ENCODE measurements at regions not wholly inside any gene's neighbourhood (a gene's known extent, or its start where the extent isn't known, plus 50 kb on each side); places are given as distances from the start of the nearest gene placed in this dataset.
A peak's percentile ranks its signal among the peaks of the same experiment; 100 is the strongest.

GRCh38 chr15:53295574-53295973 lies 463.9 kb downstream of the WDR72 start:
- no peak overlapping the region for H3K9ac ChIP-seq (ENCODE audit: low read length)
- no peak overlapping the region for H3K27ac ChIP-seq (ENCODE audit: low read depth, low read length)
- no peak overlapping the region for H2BK120ac ChIP-seq (ENCODE audit: low read depth, low read length)
- no peak overlapping the region for H2BK5ac ChIP-seq (ENCODE audit: low read length)
- no CpG with 5 or more reads among the region's 5 CpGs for WGBS (ENCODE audit: extremely low coverage, insufficient coverage, low lambda C conversion rate)
- no peak overlapping the region for H4K5ac ChIP-seq (ENCODE audit: low read length)
- no peak overlapping the region for H3K56ac ChIP-seq (ENCODE audit: low read length)
- no peaks in the 10 kb centered on the region for H3K27me3 ChIP-seq (ENCODE audit: insufficient read depth, low read length, poor library complexity)
- no peaks in the 10 kb centered on the region for H3K36me3 ChIP-seq (ENCODE audit: control insufficient read depth, insufficient read depth, low read length)
- no peak overlapping the region for H4K8ac ChIP-seq (ENCODE audit: low read depth, low read length)
- no peak overlapping the region for H3K4me2 ChIP-seq (ENCODE audit: low read length)
- no peak overlapping the region for H2AK5ac ChIP-seq (ENCODE audit: low read length)
- H3K79me2 ChIP-seq (ENCODE audit: control insufficient read depth, insufficient read depth, low read length), result no peaks in the 10 kb centered on the region
- no peak overlapping the region for H3K23ac ChIP-seq (ENCODE audit: low read length)
- no peak overlapping the region for H3K18ac ChIP-seq (ENCODE audit: low read length)
- no peak for DNase-seq
- H3K4ac ChIP-seq (ENCODE audit: low read depth, low read length), result no peak overlapping the region
- no peaks in the 10 kb centered on the region for H3K79me1 ChIP-seq (ENCODE audit: low read length)
- H3K4me1 ChIP-seq (ENCODE audit: control insufficient read depth, low read depth, low read length), result no peaks in the 10 kb centered on the region
- H3K4me3 ChIP-seq (ENCODE audit: low read length), result no peak overlapping the region
- no peak overlapping the region for H2BK15ac ChIP-seq (replicated peaks; ENCODE audit: low read depth)

- H3K36me3 ChIP-seq (ENCODE audit: control insufficient read depth, insufficient read depth, low read length), result no peaks in the 10 kb centered on the region
- no peak overlapping the region for H3K18ac ChIP-seq (ENCODE audit: low read length)
- H3K4me1 ChIP-seq (ENCODE audit: control insufficient read depth, low read depth, low read length), result no peaks in the 10 kb centered on the region
- DNase-seq, result no peak
- no peak overlapping the region for H2BK15ac ChIP-seq (replicated peaks; ENCODE audit: low read depth)
- H4K8ac ChIP-seq (ENCODE audit: low read depth, low read length), result no peak overlapping the region
- no peak overlapping the region for H3K4ac ChIP-seq (ENCODE audit: low read depth, low read length)
- H2BK5ac ChIP-seq (ENCODE audit: low read length), result no peak overlapping the region
- no CpG with 5 or more reads among the region's 2 CpGs for WGBS (ENCODE audit: extremely low coverage, insufficient coverage, low lambda C conversion rate)
- no peak overlapping the region for H3K23ac ChIP-seq (ENCODE audit: low read length)
- no peak overlapping the region for H3K9ac ChIP-seq (ENCODE audit: low read length)
- no peak overlapping the region for H3K4me2 ChIP-seq (ENCODE audit: low read length)
- no peak overlapping the region for H3K56ac ChIP-seq (ENCODE audit: low read length)
- H3K4me3 ChIP-seq (ENCODE audit: low read length), result no peak overlapping the region
- H2BK120ac ChIP-seq (ENCODE audit: low read depth, low read length), result no peak overlapping the region
- no peak overlapping the region for H3K27ac ChIP-seq (ENCODE audit: low read depth, low read length)
- H3K79me1 ChIP-seq (ENCODE audit: low read length), result no peaks in the 10 kb centered on the region
- H3K79me2 ChIP-seq (ENCODE audit: control insufficient read depth, insufficient read depth, low read length), result no peaks in the 10 kb centered on the region
- no peaks in the 10 kb centered on the region for H3K27me3 ChIP-seq (ENCODE audit: insufficient read depth, low read length, poor library complexity)
- no peak overlapping the region for H4K5ac ChIP-seq (ENCODE audit: low read length)
- H2AK5ac ChIP-seq (ENCODE audit: low read length), result no peak overlapping the region
Measured at GRCh38 chr15:53288542-53288941, 470.9 kb downstream of the WDR72 start.

DNA sequence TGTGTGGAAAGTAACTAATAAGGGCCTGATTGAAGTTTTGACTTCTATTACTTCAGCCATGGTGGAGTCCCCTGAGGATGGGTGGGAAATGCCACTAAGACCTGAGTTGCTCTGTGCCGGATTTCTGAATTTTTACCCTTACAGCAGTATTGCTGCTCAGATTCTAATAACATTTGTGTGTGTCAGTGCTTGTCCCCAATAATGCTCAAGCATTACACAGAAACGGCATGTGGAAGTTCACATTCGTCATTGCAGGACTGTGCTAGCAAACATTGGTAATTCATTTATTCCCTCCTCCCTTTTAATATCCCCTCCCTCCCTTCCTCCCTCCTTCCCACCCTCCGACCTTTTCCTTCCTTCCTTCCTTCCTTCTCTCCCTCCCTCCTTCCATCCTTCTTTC lies 484.5 kb upstream of the ONECUT1 start:
- peak overlapping the region; percentile 27 for H3K4ac ChIP-seq (ENCODE audit: low read depth, low read length)
- H2AK5ac ChIP-seq (ENCODE audit: low read length), result no peak overlapping the region
- H3K27me3 ChIP-seq (ENCODE audit: insufficient read depth, low read length, poor library complexity), result no peaks in the 10 kb centered on the region
- no peak overlapping the region for H3K23ac ChIP-seq (ENCODE audit: low read length)
- no peak overlapping the region for H2BK5ac ChIP-seq (ENCODE audit: low read length)
- H3K79me2 ChIP-seq (ENCODE audit: control insufficient read depth, insufficient read depth, low read length), result no peaks in the 10 kb centered on the region
- H3K4me1 ChIP-seq (ENCODE audit: control insufficient read depth, low read depth, low read length), result peaks cover 10% of the 10 kb centered on the region
- no peak overlapping the region for H3K27ac ChIP-seq (ENCODE audit: low read depth, low read length)
- H3K4me2 ChIP-seq (ENCODE audit: low read length), result no peak overlapping the region
- H3K18ac ChIP-seq (ENCODE audit: low read length), result no peak overlapping the region
- 100% methylated on average over 1 of the region's 4 CpGs for WGBS (ENCODE audit: extremely low coverage, insufficient coverage, low lambda C conversion rate)
- no peak overlapping the region for H4K5ac ChIP-seq (ENCODE audit: low read length)
- no peaks in the 10 kb centered on the region for H3K36me3 ChIP-seq (ENCODE audit: control insufficient read depth, insufficient read depth, low read length)
- H4K8ac ChIP-seq (ENCODE audit: low read depth, low read length), result no peak overlapping the region
- H3K9ac ChIP-seq (ENCODE audit: low read length), result no peak overlapping the region
- H3K79me1 ChIP-seq (ENCODE audit: low read length), result no peaks in the 10 kb centered on the region
- H3K56ac ChIP-seq (ENCODE audit: low read length), result no peak overlapping the region
- no peak for DNase-seq
- no peak overlapping the region for H2BK15ac ChIP-seq (replicated peaks; ENCODE audit: low read depth)
- no peak overlapping the region for H2BK120ac ChIP-seq (ENCODE audit: low read depth, low read length)
- no peak overlapping the region for H3K4me3 ChIP-seq (ENCODE audit: low read length)

GRCh38 chr15:53272116-53272515 lies 482.0 kb upstream of the ONECUT1 start:
- no peak overlapping the region for H3K4ac ChIP-seq (ENCODE audit: low read depth, low read length)
- no peak overlapping the region for H4K5ac ChIP-seq (ENCODE audit: low read length)
- no peak overlapping the region for H3K4me3 ChIP-seq (ENCODE audit: low read length)
- no peak overlapping the region for H2BK120ac ChIP-seq (ENCODE audit: low read depth, low read length)
- no peak overlapping the region for H3K9ac ChIP-seq (ENCODE audit: low read length)
- H2BK15ac ChIP-seq (replicated peaks; ENCODE audit: low read depth), result no peak overlapping the region
- no peak overlapping the region for H3K23ac ChIP-seq (ENCODE audit: low read length)
- no peak overlapping the region for H2BK5ac ChIP-seq (ENCODE audit: low read length)
- no peaks in the 10 kb centered on the region for H3K79me2 ChIP-seq (ENCODE audit: control insufficient read depth, insufficient read depth, low read length)
- H4K8ac ChIP-seq (ENCODE audit: low read depth, low read length), result no peak overlapping the region
- H3K79me1 ChIP-seq (ENCODE audit: low read length), result no peaks in the 10 kb centered on the region
- no peaks in the 10 kb centered on the region for H3K27me3 ChIP-seq (ENCODE audit: insufficient read depth, low read length, poor library complexity)
- no peaks in the 10 kb centered on the region for H3K36me3 ChIP-seq (ENCODE audit: control insufficient read depth, insufficient read depth, low read length)
- WGBS (ENCODE audit: extremely low coverage, insufficient coverage, low lambda C conversion rate), result no CpG with 5 or more reads among the region's 1 CpG
- no peak overlapping the region for H3K56ac ChIP-seq (ENCODE audit: low read length)
- peak overlapping the region; percentile 5 for H3K18ac ChIP-seq (ENCODE audit: low read length)
- H3K4me2 ChIP-seq (ENCODE audit: low read length), result no peak overlapping the region
- peaks cover 10% of the 10 kb centered on the region for H3K4me1 ChIP-seq (ENCODE audit: control insufficient read depth, low read depth, low read length)
- no peak overlapping the region for H3K27ac ChIP-seq (ENCODE audit: low read depth, low read length)
- H2AK5ac ChIP-seq (ENCODE audit: low read length), result no peak overlapping the region
- peak; percentile 53 for DNase-seq

GRCh38 chr15:53266176-53266575 lies 476.0 kb upstream of the ONECUT1 start:
- Histone ChIP-seq H3K9ac (ENCODE audit: low read length) (no peak overlapping the region), H3K56ac (ENCODE audit: low read length) (no peak overlapping the region), H3K4me1 (ENCODE audit: control insufficient read depth, low read depth, low read length) (no peaks in the 10 kb centered on the region), H3K23ac (ENCODE audit: low read length) (no peak overlapping the region), H3K4me3 (ENCODE audit: low read length) (no peak overlapping the region), H3K4me2 (ENCODE audit: low read length) (no peak overlapping the region), H3K79me2 (ENCODE audit: control insufficient read depth, insufficient read depth, low read length) (no peaks in the 10 kb centered on the region), H2AK5ac (ENCODE audit: low read length) (no peak overlapping the region), H2BK120ac (ENCODE audit: low read depth, low read length) (no peak overlapping the region), H3K27ac (ENCODE audit: low read depth, low read length) (no peak overlapping the region), H3K4ac (ENCODE audit: low read depth, low read length) (no peak overlapping the region), H4K5ac (ENCODE audit: low read length) (no peak overlapping the region), H3K27me3 (ENCODE audit: insufficient read depth, low read length, poor library complexity) (no peaks in the 10 kb centered on the region), H2BK5ac (ENCODE audit: low read length) (no peak overlapping the region), H2BK15ac (replicated peaks; ENCODE audit: low read depth) (no peak overlapping the region), H3K18ac (ENCODE audit: low read length) (no peak overlapping the region), H3K36me3 (ENCODE audit: control insufficient read depth, insufficient read depth, low read length) (no peaks in the 10 kb centered on the region), H3K79me1 (ENCODE audit: low read length) (no peaks in the 10 kb centered on the region), H4K8ac (ENCODE audit: low read depth, low read length) (no peak overlapping the region)
- WGBS (ENCODE audit: extremely low coverage, insufficient coverage, low lambda C conversion rate), result no CpG with 5 or more reads among the region's 2 CpGs
- no peak for DNase-seq

- H3K36me3 ChIP-seq (ENCODE audit: control insufficient read depth, insufficient read depth, low read length), result no peaks in the 10 kb centered on the region
- no peak overlapping the region for H4K8ac ChIP-seq (ENCODE audit: low read depth, low read length)
- H3K56ac ChIP-seq (ENCODE audit: low read length), result no peak overlapping the region
- H2BK5ac ChIP-seq (ENCODE audit: low read length), result no peak overlapping the region
- no peak overlapping the region for H3K23ac ChIP-seq (ENCODE audit: low read length)
- H3K4ac ChIP-seq (ENCODE audit: low read depth, low read length), result no peak overlapping the region
- H3K27me3 ChIP-seq (ENCODE audit: insufficient read depth, low read length, poor library complexity), result no peaks in the 10 kb centered on the region
- no peak overlapping the region for H3K27ac ChIP-seq (ENCODE audit: low read depth, low read length)
- no peaks in the 10 kb centered on the region for H3K4me1 ChIP-seq (ENCODE audit: control insufficient read depth, low read depth, low read length)
- no peaks in the 10 kb centered on the region for H3K79me1 ChIP-seq (ENCODE audit: low read length)
- no CpG with 5 or more reads among the region's 1 CpG for WGBS (ENCODE audit: extremely low coverage, insufficient coverage, low lambda C conversion rate)
- H3K18ac ChIP-seq (ENCODE audit: low read length), result no peak overlapping the region
- H2AK5ac ChIP-seq (ENCODE audit: low read length), result no peak overlapping the region
- no peak for DNase-seq
- H3K79me2 ChIP-seq (ENCODE audit: control insufficient read depth, insufficient read depth, low read length), result no peaks in the 10 kb centered on the region
- H2BK15ac ChIP-seq (replicated peaks; ENCODE audit: low read depth), result no peak overlapping the region
- no peak overlapping the region for H2BK120ac ChIP-seq (ENCODE audit: low read depth, low read length)
- H3K4me2 ChIP-seq (ENCODE audit: low read length), result no peak overlapping the region
- no peak overlapping the region for H4K5ac ChIP-seq (ENCODE audit: low read length)
- H3K4me3 ChIP-seq (ENCODE audit: low read length), result no peak overlapping the region
- no peak overlapping the region for H3K9ac ChIP-seq (ENCODE audit: low read length)
Measured at GRCh38 chr15:53260647-53261046, 470.5 kb upstream of the ONECUT1 start.

Measured in mesendoderm (in vitro differentiated cells).